H7 (cell line): ENCODE measurements at regions not wholly inside any gene's neighbourhood (a gene's known extent, or its start where the extent isn't known, plus 50 kb on each side); places are given as distances from the start of the nearest gene placed in this dataset.

Source experiments
- DNase-seq: peaks from one replicate; pipeline ENCODE4 v3.0.0; 2012
- H3K27me3 ChIP-seq: 2 replicates; pipeline ENCODE4 v1.6.0; 2011; ENCODE audit warnings: mild to moderate bottlenecking, low read length; ENCODE audit not compliant: control insufficient read depth, insufficient read depth
- H3K36me3 ChIP-seq: replicated peaks from 2 replicates; pipeline ENCODE4 v1.5.1; 2011; ENCODE audit warnings: low read length; ENCODE audit not compliant: control insufficient read depth, insufficient read depth
- H3K4me3 ChIP-seq: 2 replicates; pipeline ENCODE4 v1.5.1; 2011; ENCODE audit warnings: low read depth, mild to moderate bottlenecking, control low read depth, low read length, moderate library complexity; ENCODE audit not compliant: insufficient read depth

GRCh38 chr10:128854963-128855362 lies 612.1 kb upstream of the MGMT start:
- Histone ChIP-seq H3K4me3 (no peak overlapping the region), H3K36me3 (no peaks in the 10 kb centered on the region), H3K27me3 (no peaks in the 10 kb centered on the region)
- peak; percentile 48 for DNase-seq

- H3K27me3 ChIP-seq: no peaks in the 10 kb centered on the region
- no peak overlapping the region for H3K4me3 ChIP-seq
- H3K36me3 ChIP-seq: no peaks in the 10 kb centered on the region
- DNase-seq: no peak
Observed at GRCh38 chr10:128855618-128856428, 611.2 kb upstream of the MGMT start.

- Histone ChIP-seq H3K27me3 (no peaks in the 10 kb centered on the region), H3K4me3 (no peak overlapping the region), H3K36me3 (no peaks in the 10 kb centered on the region)
- DNase-seq: peak; percentile 62
Observed at GRCh38 chr10:128859738-128860386, 607.2 kb upstream of the MGMT start.

DNA sequence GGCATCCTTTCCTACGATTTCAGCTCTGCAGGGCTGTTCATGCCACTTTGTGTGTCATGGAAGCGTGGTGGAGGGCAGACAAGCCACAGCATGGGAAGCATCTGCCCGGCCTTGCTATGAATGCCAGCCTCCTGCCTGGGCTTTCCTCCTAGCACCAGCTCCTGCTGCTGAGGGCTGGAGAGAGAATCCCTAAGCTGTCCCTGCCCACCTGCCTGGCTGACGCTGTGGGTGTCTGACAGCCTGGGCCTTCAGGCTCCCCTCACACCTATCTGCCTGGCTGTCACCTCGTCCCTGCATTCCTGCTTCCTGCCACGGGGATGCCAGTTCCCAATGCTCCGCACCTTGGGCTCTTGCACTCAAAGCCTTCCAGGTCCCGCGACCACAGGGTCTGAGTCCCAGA lies 606.5 kb upstream of the MGMT start:
- H3K27me3 ChIP-seq: no peaks in the 10 kb centered on the region
- DNase-seq: no peak
- no peaks in the 10 kb centered on the region for H3K36me3 ChIP-seq
- no peak overlapping the region for H3K4me3 ChIP-seq

DNA sequence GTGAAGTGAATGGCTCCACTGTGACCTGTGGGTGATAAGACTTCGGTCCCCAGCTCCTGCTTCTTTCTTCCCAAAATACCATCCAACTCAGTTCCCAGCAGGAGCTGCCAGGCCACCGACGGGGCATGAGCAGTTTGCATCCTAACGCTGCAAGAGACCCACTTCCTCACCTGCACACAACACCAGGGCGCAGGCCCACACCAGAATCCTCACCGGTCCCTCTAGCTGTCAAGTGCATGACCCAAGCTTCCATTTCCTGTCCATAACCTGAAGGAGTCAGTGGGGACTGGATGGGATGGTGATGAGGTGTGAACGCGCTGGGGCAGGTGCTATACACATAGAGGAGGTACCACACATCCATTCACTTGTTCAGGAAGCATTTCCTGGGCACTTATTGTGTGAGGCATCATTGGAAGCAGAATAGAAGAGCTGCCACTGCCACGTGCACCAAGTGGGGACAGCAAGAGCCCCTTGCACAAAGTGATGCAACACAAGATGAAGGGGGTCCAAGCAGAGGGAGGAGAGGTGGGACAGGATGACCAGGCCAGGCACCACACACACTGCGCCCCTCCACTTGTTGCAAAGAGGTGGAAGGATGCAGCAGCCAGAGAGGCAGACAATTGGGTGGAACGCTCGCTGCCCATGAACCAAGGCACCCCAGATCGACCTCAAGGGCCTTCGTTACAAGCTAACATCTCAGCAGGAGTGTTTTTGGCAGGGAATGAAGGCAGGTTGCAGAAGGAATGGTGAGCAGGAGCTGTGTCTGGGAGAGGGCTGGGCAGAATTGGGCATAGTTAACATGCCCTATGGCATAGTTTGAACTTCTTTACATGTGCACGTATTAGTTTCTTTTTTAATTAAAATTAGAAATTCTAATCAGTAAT lies 605.8 kb upstream of the MGMT start:
- no peak for DNase-seq
- Histone ChIP-seq H3K27me3 (no peaks in the 10 kb centered on the region), H3K4me3 (no peak overlapping the region), H3K36me3 (no peaks in the 10 kb centered on the region)

DNA sequence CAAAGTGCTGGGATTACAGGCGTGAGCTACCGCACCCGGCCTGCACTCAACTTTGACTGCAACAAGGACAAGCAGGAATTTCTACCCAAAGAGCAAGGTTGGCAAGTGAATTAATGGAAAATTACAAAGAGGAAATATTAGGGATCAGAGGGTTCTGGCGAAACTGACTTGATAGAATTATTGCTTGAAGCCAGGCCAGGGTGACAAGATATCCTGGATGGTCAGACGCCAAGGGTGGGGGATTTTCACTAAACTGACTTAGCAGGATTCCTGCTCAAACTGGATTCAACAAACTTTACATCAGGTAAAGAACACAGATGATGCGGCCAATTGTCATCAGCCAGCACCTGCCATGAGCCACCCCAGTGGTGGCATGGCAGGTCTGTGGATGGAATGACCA lies 603.6 kb upstream of the MGMT start:
- H3K36me3 ChIP-seq: no peaks in the 10 kb centered on the region
- no peak for DNase-seq
- H3K4me3 ChIP-seq: no peak overlapping the region
- H3K27me3 ChIP-seq: no peaks in the 10 kb centered on the region

GRCh38 chr10:128863823-128864405 lies 603.1 kb upstream of the MGMT start:
- DNase-seq: no peak
- H3K27me3 ChIP-seq: no peaks in the 10 kb centered on the region
- H3K36me3 ChIP-seq: no peaks in the 10 kb centered on the region
- no peak overlapping the region for H3K4me3 ChIP-seq

DNA sequence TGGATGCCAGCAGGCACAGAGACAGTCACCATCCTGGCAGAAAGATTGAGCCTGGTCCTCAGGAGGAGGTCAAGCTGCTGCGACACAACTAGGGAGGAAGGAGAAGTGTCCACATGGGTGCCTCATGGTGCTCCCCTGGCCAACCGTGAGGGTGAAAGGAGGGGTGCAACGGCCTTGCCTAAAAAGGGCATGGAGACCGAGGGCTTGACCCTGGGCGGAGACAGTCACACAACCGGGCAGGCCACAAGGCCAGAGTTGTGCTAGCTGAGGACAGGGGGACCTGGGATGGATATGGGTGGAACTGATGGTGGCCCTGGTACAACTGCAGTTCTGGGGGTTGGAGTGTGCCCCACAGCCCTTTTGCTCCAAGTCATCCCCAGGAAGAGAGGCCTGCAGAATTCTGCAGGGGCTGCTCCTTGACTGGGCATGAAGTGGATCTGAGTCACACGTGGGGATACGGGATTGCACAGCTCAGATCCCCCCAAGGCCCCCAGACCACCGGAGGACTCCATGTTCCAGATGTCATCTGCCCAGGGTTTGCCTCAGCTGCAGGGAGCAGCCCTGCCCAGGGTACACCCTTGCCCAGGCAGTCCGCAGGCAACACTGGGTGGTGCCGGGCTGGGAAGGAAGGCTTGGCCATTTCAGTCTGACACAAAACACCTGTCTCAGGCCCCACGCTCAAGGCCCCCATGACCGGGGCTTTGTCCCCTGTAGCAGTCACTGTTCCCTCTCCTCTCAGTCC lies 602.3 kb upstream of the MGMT start:
- no peak for DNase-seq
- no peak overlapping the region for H3K4me3 ChIP-seq
- no peaks in the 10 kb centered on the region for H3K27me3 ChIP-seq
- H3K36me3 ChIP-seq: no peaks in the 10 kb centered on the region

GRCh38 chr10:128865436-128866195 lies 601.4 kb upstream of the MGMT start:
- H3K4me3 ChIP-seq: no peak overlapping the region
- no peaks in the 10 kb centered on the region for H3K27me3 ChIP-seq
- DNase-seq: no peak
- H3K36me3 ChIP-seq: no peaks in the 10 kb centered on the region

GRCh38 chr10:128866551-128866950 lies 600.5 kb upstream of the MGMT start:
- H3K36me3 ChIP-seq: no peaks in the 10 kb centered on the region
- no peak for DNase-seq
- no peak overlapping the region for H3K4me3 ChIP-seq
- no peaks in the 10 kb centered on the region for H3K27me3 ChIP-seq

DNA sequence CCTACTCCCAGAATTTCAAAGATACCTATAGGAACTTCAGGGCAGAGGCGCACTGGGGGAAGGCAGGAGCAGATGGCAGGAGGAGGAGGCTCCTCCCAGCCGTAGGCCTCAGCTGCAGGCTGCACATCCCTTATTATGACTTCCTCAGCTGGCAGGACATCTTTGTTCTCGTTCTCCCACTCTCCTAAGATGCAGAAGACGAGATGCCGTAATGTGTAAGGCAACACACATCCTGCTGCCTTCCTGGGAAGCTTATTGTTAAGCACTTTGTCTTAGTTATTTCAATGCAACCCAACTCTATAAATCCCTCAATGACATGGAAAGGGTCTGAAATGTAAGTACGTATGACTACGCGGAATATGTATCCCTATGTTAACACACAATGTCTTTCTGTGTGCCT lies 599.8 kb upstream of the MGMT start:
- H3K4me3 ChIP-seq: no peak overlapping the region
- no peaks in the 10 kb centered on the region for H3K36me3 ChIP-seq
- no peak for DNase-seq
- H3K27me3 ChIP-seq: no peaks in the 10 kb centered on the region

DNA sequence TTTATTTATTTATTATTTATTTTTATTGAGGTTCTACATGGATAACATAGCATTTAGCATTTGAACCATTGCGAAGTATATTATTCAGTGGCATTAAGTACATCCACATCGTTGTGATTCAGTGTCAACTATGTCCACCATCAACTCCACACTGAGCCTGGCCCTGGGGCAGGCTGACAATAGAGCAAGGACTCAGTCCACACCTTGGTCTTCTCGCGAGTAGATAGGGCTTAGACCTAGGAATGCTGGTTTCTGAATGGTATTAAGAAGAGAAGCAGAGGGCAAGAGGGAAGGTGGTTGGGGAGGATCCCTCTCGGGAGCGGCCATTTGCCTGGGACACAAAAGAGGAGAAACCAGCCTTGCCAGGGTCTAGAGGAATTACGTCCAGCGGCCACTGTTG lies 599.2 kb upstream of the MGMT start:
- no peaks in the 10 kb centered on the region for H3K36me3 ChIP-seq
- no peaks in the 10 kb centered on the region for H3K27me3 ChIP-seq

GRCh38 chr10:128868481-128868880 lies 598.6 kb upstream of the MGMT start:
- H3K4me3 ChIP-seq: no peak overlapping the region
- no peaks in the 10 kb centered on the region for H3K36me3 ChIP-seq
- DNase-seq: no peak
- H3K27me3 ChIP-seq: no peaks in the 10 kb centered on the region

More for the DNA sequence above, 599.2 kb upstream of the MGMT start:
- no peak overlapping the region for H3K4me3 ChIP-seq
- DNase-seq: no peak
